A549 (cell line): ENCODE measurements at regions not wholly inside any gene's neighbourhood (a gene's known extent, or its start where the extent isn't known, plus 50 kb on each side); places are given as distances from the start of the nearest gene placed in this dataset.

ENCODE experiments used
- ATAC-seq, 2 experiments: fragments of 200-7000 bp in 1 of 2; fragments of >200 bp in 1 of 2; cut with Nextera tagmentation in 1 of 2; cut with Tn5 transposase in 1 of 2; 3 replicates each; pipeline versions ENCODE4 v1.8.0 to v1.9.1; 2018 to 2020; ENCODE audit warnings: mild to moderate bottlenecking in 1 of 2, moderate library complexity in 1 of 2
- CTCF ChIA-PET: fragments of 300-600 bp; sonication (Branson Sonifier 250); formaldehyde crosslinking; extraction: SDS; loops from one replicate; lab custom pipeline; 2021; ENCODE audit warnings: antibody characterized with exemption, inconsistent platforms; lab: Yijun Ruan, JAX
- POLR2A ChIA-PET: fragments of 350-600 bp; formaldehyde crosslinking; extraction: SDS; loops from one replicate; lab custom pipeline; 2021; ENCODE audit warnings: antibody characterized with exemption, inconsistent platforms; lab: Yijun Ruan, JAX
- DNase-seq, 2 experiments: peaks; one replicate each; pipeline versions ENCODE4 v3.0.0 to v3.0.0-alpha.2; 2011 to 2016; ENCODE audit warnings: low read depth in 1 of 2, low spot score in 1 of 2
- FAIRE-seq: peaks from 2 replicates; lab custom pipeline; 2011; peaks lifted over from hg19 to GRCh38; lab: Jason Lieb, UNC
- H3K27ac ChIP-seq, 2 experiments: fragments of >200 bp; sonication (Bioruptor Twin); formaldehyde crosslinking; 3 replicates each; pipeline ENCODE4 v1.5.1; 2016 to 2017
- H3K4me1 ChIP-seq: fragments of >200 bp; sonication (Bioruptor Twin); formaldehyde crosslinking; 3 replicates; pipeline ENCODE4 v1.6.1; 2016
- H3K4me2 ChIP-seq: fragments of >200 bp; sonication (Bioruptor Twin); formaldehyde crosslinking; 3 replicates; pipeline ENCODE4 v1.6.1; 2016
- H3K4me3 ChIP-seq: fragments of >200 bp; sonication (Bioruptor Twin); formaldehyde crosslinking; 3 replicates; pipeline ENCODE4 v1.5.1; 2016
- H3K9me3 ChIP-seq: fragments of >200 bp; sonication (Bioruptor Twin); formaldehyde crosslinking; 3 replicates; pipeline ENCODE4 v1.6.1; 2016
- BHLHE40 ChIP-seq: IDR thresholded peaks from 2 replicates; pipeline ENCODE4 v1.6.1; 2012; ENCODE audit warnings: low read depth, low read length, inconsistent platforms
- CBX2 ChIP-seq: fragments of 200-600 bp; sonication (generic); IDR thresholded peaks from 2 replicates; pipeline ENCODE4 v1.6.1; 2016; ENCODE audit warnings: low read depth, mild to moderate bottlenecking, borderline replicate concordance
- CEBPB ChIP-seq, 2 experiments: fragments of >200 bp in 1 of 2; sonication (Bioruptor Twin) in 1 of 2; formaldehyde crosslinking in 1 of 2; IDR thresholded peaks; 2 replicates each; pipeline ENCODE4 v1.6.1; 2012 to 2016
- CHD4 ChIP-seq: fragments of 200-600 bp; sonication (generic); IDR thresholded peaks from 2 replicates; pipeline ENCODE4 v1.6.1; 2016; ENCODE audit warnings: antibody characterized with exemption, mild to moderate bottlenecking, borderline replicate concordance
- EHF ChIP-seq: fragments of 250-450 bp; sonication (Bioruptor Pico); IDR thresholded peaks from 2 replicates; pipeline ENCODE4 v1.5.0; 2020; ENCODE audit warnings: mild to moderate bottlenecking
- EP300 ChIP-seq, 2 experiments: fragments of >200 bp; sonication (Bioruptor Twin); formaldehyde crosslinking; IDR thresholded peaks; 2 replicates in 1 of 2; 3 replicates in 1 of 2; pipeline ENCODE4 v1.6.1; 2016 to 2017
- ESRRA ChIP-seq: fragments of 150-350 bp; IDR thresholded peaks from 2 replicates; pipeline ENCODE4 v1.6.1; 2014; ENCODE audit warnings: mild to moderate bottlenecking, low read length, borderline replicate concordance
- HEYL ChIP-seq: fragments of 250-450 bp; sonication (Bioruptor Pico); IDR thresholded peaks from 2 replicates; pipeline ENCODE4 v1.8.0; 2021; ENCODE audit warnings: mild to moderate bottlenecking, moderate library complexity
- HOXA7 ChIP-seq: fragments of 250-450 bp; sonication (Bioruptor Pico); IDR thresholded peaks from 2 replicates; pipeline ENCODE4 v1.5.0; 2020; ENCODE audit warnings: mild to moderate bottlenecking, moderate library complexity
- HOXB13 ChIP-seq: fragments of 250-450 bp; sonication (Bioruptor Pico); IDR thresholded peaks from 2 replicates; pipeline ENCODE4 v1.5.0; 2020; ENCODE audit warnings: low read depth, mild to moderate bottlenecking, moderate library complexity
- JUN ChIP-seq, 2 experiments: fragments of >200 bp; sonication (Bioruptor Twin); formaldehyde crosslinking; IDR thresholded peaks; 2 replicates in 1 of 2; 3 replicates in 1 of 2; pipeline ENCODE4 v1.6.1; 2016 to 2017
- KDM1A ChIP-seq: fragments of 200-600 bp; sonication (generic); IDR thresholded peaks from 2 replicates; pipeline ENCODE4 v1.6.1; 2016; ENCODE audit warnings: low read depth, mild to moderate bottlenecking
- MAFK ChIP-seq: fragments of 450-650 bp; IDR thresholded peaks from 2 replicates; pipeline ENCODE4 v1.6.1; 2014; ENCODE audit not compliant: partially characterized antibody
- MAZ ChIP-seq: fragments of 150-350 bp; IDR thresholded peaks from 2 replicates; pipeline ENCODE4 v1.6.1; 2014; ENCODE audit warnings: antibody characterized with exemption, low read depth, low read length, borderline replicate concordance
- NFE2L2 ChIP-seq: fragments of 150-350 bp; conservative IDR thresholded peaks from 2 replicates; pipeline ENCODE4 v1.6.1; 2014; ENCODE audit warnings: low read length
- NR3C1 ChIP-seq: fragments of >200 bp; sonication (Bioruptor Twin); formaldehyde crosslinking; IDR thresholded peaks from 3 replicates; pipeline ENCODE4 v1.6.1; 2017
- POLR2A ChIP-seq: IDR thresholded peaks from 2 replicates; pipeline ENCODE4 v1.6.1; 2012; ENCODE audit warnings: mild to moderate bottlenecking, low read length
- POLR2AphosphoS2 ChIP-seq: conservative IDR thresholded peaks from 2 replicates; pipeline ENCODE4 v1.6.1; 2012; ENCODE audit warnings: low read length, improper control_type of control experiment, inconsistent platforms
- RARB ChIP-seq: fragments of 250-450 bp; sonication (Bioruptor Pico); IDR thresholded peaks from 2 replicates; pipeline ENCODE4 v1.8.0; 2021; ENCODE audit warnings: mild to moderate bottlenecking, moderate library complexity
- RCOR1 ChIP-seq: fragments of 150-350 bp; IDR thresholded peaks from 2 replicates; pipeline ENCODE4 v1.6.1; 2014; ENCODE audit warnings: antibody characterized with exemption, low read length, low read depth
- SREBF2 ChIP-seq: fragments of 450-650 bp; IDR thresholded peaks from 2 replicates; pipeline ENCODE4 v1.6.1; 2014; ENCODE audit warnings: mild to moderate bottlenecking, moderate library complexity
- ZSCAN20 ChIP-seq: fragments of 250-450 bp; sonication (Bioruptor Pico); IDR thresholded peaks from 2 replicates; pipeline ENCODE4 v1.8.0; 2022; ENCODE audit warnings: mild to moderate bottlenecking, moderate library complexity
- WGBS: methylation state at CpG from one replicate; pipeline ENCODE4 v1.1.6; 2017; ENCODE audit errors: missing lambda C conversion rate; 5-methylcytosine and 5-hydroxymethylcytosine counted together
- TF ChIP-seq, protein P1 (sequence below): fragments of 250-450 bp; sonication (Bioruptor Pico); IDR thresholded peaks from 2 replicates; pipeline ENCODE4 v1.5.0; 2020; ENCODE audit warnings: low read depth, mild to moderate bottlenecking, moderate library complexity
- TF ChIP-seq, protein P2 (sequence below): fragments of 450-650 bp; IDR thresholded peaks from 2 replicates; pipeline ENCODE4 v1.6.1; 2014; ENCODE audit warnings: antibody characterized with exemption
- TF ChIP-seq, protein P3 (sequence below): IDR thresholded peaks from 2 replicates; pipeline ENCODE4 v1.6.1; 2012
- TF ChIP-seq, protein P4 (sequence below): fragments of >200 bp; sonication (Bioruptor Twin); formaldehyde crosslinking; IDR thresholded peaks from 3 replicates; pipeline ENCODE4 v1.6.1; 2016
- TF ChIP-seq, protein P5 (sequence below): IDR thresholded peaks from 2 replicates; pipeline ENCODE4 v1.6.1; 2012; ENCODE audit warnings: low read depth, borderline replicate concordance

DNA sequence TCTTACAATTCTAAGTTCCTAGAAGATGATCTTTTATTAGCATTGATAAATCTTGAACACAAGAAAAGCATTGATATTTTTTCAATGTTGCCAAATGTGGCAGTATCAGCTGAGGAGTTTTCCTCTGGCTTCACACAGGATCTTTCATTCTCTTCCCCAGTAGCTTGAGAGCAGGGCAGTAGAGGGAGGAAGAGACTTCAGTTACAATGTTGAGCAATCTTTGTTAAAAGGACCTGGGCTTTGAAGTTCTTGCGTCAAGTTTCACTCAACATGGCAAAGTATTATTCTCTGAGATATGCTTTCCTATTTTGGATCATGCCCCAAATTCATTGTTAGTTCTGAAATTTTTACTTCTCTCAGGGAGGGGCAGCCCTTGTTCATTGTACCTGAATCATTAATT, 238.0 kb downstream of the COL12A1 start:
- Histone ChIP-seq H3K4me3 (no peak overlapping the region), H3K4me2 (no peak overlapping the region), H3K4me1 (no peaks in the 10 kb centered on the region), H3K27ac (no peak overlapping the region), H3K9me3 (no peaks in the 10 kb centered on the region)
- ChIA-PET CTCF (no interaction called here), POLR2A (no interaction called here)
- 69% methylated on average over 1 of the region's 1 CpG for WGBS
- TF ChIP-seq, protein P1, sequence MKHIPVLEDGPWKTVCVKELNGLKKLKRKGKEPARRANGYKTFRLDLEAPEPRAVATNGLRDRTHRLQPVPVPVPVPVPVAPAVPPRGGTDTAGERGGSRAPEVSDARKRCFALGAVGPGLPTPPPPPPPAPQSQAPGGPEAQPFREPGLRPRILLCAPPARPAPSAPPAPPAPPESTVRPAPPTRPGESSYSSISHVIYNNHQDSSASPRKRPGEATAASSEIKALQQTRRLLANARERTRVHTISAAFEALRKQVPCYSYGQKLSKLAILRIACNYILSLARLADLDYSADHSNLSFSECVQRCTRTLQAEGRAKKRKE (CRISPR knock-in tag): no peak
- no peak for TF ChIP-seq POLR2AphosphoS2
- TF ChIP-seq RARB (CRISPR knock-in tag): no peak
- no peak for TF ChIP-seq NFE2L2
- no peak for TF ChIP-seq NR3C1
- no peak for TF ChIP-seq CBX2
- TF ChIP-seq BHLHE40: no peak
- no peak for TF ChIP-seq HOXB13
- no peak for TF ChIP-seq RCOR1
- TF ChIP-seq HEYL: no peak
- TF ChIP-seq, protein P2, sequence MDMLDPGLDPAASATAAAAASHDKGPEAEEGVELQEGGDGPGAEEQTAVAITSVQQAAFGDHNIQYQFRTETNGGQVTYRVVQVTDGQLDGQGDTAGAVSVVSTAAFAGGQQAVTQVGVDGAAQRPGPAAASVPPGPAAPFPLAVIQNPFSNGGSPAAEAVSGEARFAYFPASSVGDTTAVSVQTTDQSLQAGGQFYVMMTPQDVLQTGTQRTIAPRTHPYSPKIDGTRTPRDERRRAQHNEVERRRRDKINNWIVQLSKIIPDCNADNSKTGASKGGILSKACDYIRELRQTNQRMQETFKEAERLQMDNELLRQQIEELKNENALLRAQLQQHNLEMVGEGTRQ: no peak
- no peak for TF ChIP-seq EHF
- TF ChIP-seq ESRRA: no peak
- TF ChIP-seq POLR2A: no peak
- no peak for TF ChIP-seq JUN (IDR thresholded peaks at IDR 0.05)
- no peak for TF ChIP-seq CEBPB (IDR thresholded peaks at IDR 0.05)
- TF ChIP-seq, protein P3, sequence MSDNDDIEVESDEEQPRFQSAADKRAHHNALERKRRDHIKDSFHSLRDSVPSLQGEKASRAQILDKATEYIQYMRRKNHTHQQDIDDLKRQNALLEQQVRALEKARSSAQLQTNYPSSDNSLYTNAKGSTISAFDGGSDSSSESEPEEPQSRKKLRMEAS: no peak
- TF ChIP-seq, protein P4, sequence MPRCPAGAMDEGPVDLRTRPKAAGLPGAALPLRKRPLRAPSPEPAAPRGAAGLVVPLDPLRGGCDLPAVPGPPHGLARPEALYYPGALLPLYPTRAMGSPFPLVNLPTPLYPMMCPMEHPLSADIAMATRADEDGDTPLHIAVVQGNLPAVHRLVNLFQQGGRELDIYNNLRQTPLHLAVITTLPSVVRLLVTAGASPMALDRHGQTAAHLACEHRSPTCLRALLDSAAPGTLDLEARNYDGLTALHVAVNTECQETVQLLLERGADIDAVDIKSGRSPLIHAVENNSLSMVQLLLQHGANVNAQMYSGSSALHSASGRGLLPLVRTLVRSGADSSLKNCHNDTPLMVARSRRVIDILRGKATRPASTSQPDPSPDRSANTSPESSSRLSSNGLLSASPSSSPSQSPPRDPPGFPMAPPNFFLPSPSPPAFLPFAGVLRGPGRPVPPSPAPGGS: no peak
- DNase-seq: no peak
- no peak for FAIRE-seq
- ATAC-seq: no peak

DNA sequence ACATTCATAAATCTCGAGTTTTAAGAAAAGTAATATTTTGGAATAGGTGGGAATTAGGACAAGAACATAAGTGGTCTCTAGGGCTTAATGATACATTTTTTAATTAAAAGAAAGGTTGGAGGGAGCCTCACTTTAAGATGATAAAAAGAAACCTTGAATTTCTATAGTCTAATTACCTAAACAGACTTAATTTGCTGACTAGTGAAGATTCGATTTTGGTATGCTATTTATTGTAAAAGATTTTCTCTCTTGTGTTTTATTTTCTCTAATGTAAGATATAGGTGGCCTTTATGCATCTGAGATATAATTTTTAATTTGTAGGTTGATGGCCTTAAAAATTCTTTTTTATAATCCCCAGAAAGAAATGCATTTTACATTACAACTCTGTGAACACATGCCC, 239.1 kb downstream of the COL12A1 start:
- no peaks in the 10 kb centered on the region for H3K4me1 ChIP-seq
- TF ChIP-seq ZSCAN20 (CRISPR knock-in tag) (no peak), MAFK (peak; percentile 32), RCOR1 (no peak)
- POLR2A ChIA-PET: no interaction called here
- 5% methylated on average over 2 of the region's 2 CpGs for WGBS
- H3K9me3 ChIP-seq: no peaks in the 10 kb centered on the region
- CTCF ChIA-PET: no interaction called here
- ATAC-seq: no peak
- H3K4me3 ChIP-seq: no peak overlapping the region
- no peak overlapping the region for H3K27ac ChIP-seq
- no peak for DNase-seq
- no peak for FAIRE-seq
- no peak overlapping the region for H3K4me2 ChIP-seq

DNA sequence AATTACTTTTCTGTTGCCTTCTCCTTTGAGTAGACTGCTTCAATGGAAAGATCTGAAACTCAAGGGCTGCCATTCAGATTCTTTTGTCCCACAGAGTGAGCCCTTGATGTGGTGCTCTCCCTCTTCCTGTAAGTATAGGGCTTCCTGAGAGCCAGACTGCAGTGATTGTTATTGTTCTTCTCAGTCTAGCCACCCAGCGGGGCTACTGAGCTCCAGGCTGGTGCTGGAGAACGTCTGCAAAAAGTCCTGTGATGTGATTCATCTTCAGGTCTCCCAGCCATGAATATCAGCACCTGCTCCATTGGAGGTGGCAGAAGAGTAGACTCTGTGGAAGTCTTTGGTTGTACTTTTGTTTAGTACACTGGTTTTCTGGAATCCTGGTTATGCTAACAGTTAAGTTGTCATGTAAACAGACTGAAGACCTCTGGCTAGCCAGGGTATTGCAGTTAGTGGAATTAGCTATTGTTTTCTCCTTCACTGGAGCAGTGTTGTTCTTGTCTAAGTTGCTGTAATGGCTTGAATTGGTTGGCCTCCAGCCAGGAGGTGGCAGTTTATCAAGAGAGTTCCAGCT, 240.9 kb downstream of the COL12A1 start:
- ATAC-seq (no peak), FAIRE-seq (no peak), DNase-seq (no peak)
- no peaks in the 10 kb centered on the region for H3K4me1 ChIP-seq
- no peak overlapping the region for H3K4me2 ChIP-seq
- ChIA-PET POLR2A (no interaction called here), CTCF (interaction anchor here (0.6 kb wide), 1 partner anchor 27 kb away, joined by 4 read pairs; no protein-coding TSS in a partner anchor)
- WGBS: 0% methylated on average over 2 of the region's 2 CpGs
- no peak overlapping the region for H3K27ac ChIP-seq
- H3K9me3 ChIP-seq: no peaks in the 10 kb centered on the region
- no peak overlapping the region for H3K4me3 ChIP-seq
- TF ChIP-seq, protein P2: no peak
- TF ChIP-seq EP300 (IDR thresholded peaks at IDR 0.05) (no peak), CHD4 (no peak), SREBF2 (no peak), KDM1A (no peak), HOXA7 (CRISPR knock-in tag) (no peak), RARB (CRISPR knock-in tag) (no peak), BHLHE40 (no peak), MAZ (no peak)
- TF ChIP-seq, protein P1 (CRISPR knock-in tag): no peak
- TF ChIP-seq, protein P5, sequence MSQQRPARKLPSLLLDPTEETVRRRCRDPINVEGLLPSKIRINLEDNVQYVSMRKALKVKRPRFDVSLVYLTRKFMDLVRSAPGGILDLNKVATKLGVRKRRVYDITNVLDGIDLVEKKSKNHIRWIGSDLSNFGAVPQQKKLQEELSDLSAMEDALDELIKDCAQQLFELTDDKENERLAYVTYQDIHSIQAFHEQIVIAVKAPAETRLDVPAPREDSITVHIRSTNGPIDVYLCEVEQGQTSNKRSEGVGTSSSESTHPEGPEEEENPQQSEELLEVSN: no peak
